A549 (cell line): ENCODE measurements at regions not wholly inside any gene's neighbourhood (a gene's known extent, or its start where the extent isn't known, plus 50 kb on each side); places are given as distances from the start of the nearest gene placed in this dataset.

Source experiments
- ATAC-seq, 2 experiments: fragments of 200-7000 bp in 1 of 2; fragments of >200 bp in 1 of 2; cut with Nextera tagmentation in 1 of 2; cut with Tn5 transposase in 1 of 2; 3 replicates each; pipeline versions ENCODE4 v1.8.0 to v1.9.1; 2018 to 2020; ENCODE audit warnings: mild to moderate bottlenecking in 1 of 2, moderate library complexity in 1 of 2
- CTCF ChIA-PET: fragments of 300-600 bp; sonication (Branson Sonifier 250); formaldehyde crosslinking; extraction: SDS; loops from one replicate; lab custom pipeline; 2021; ENCODE audit warnings: antibody characterized with exemption, inconsistent platforms; lab: Yijun Ruan, JAX
- POLR2A ChIA-PET: fragments of 350-600 bp; formaldehyde crosslinking; extraction: SDS; loops from one replicate; lab custom pipeline; 2021; ENCODE audit warnings: antibody characterized with exemption, inconsistent platforms; lab: Yijun Ruan, JAX
- DNase-seq, 2 experiments: peaks; one replicate each; pipeline versions ENCODE4 v3.0.0 to v3.0.0-alpha.2; 2011 to 2016; ENCODE audit warnings: low read depth in 1 of 2, low spot score in 1 of 2
- FAIRE-seq: peaks from 2 replicates; lab custom pipeline; 2011; peaks lifted over from hg19 to GRCh38; lab: Jason Lieb, UNC
- H3K27ac ChIP-seq, 2 experiments: fragments of >200 bp; sonication (Bioruptor Twin); formaldehyde crosslinking; 3 replicates each; pipeline ENCODE4 v1.5.1; 2016 to 2017
- H3K4me1 ChIP-seq: fragments of >200 bp; sonication (Bioruptor Twin); formaldehyde crosslinking; 3 replicates; pipeline ENCODE4 v1.6.1; 2016
- H3K4me2 ChIP-seq: fragments of >200 bp; sonication (Bioruptor Twin); formaldehyde crosslinking; 3 replicates; pipeline ENCODE4 v1.6.1; 2016
- H3K4me3 ChIP-seq: fragments of >200 bp; sonication (Bioruptor Twin); formaldehyde crosslinking; 3 replicates; pipeline ENCODE4 v1.5.1; 2016
- H3K9me3 ChIP-seq: fragments of >200 bp; sonication (Bioruptor Twin); formaldehyde crosslinking; 3 replicates; pipeline ENCODE4 v1.6.1; 2016
- ATOH8 ChIP-seq: fragments of 250-450 bp; sonication (Bioruptor Pico); IDR thresholded peaks from 2 replicates; pipeline ENCODE4 v1.5.0; 2020; ENCODE audit warnings: low read depth, mild to moderate bottlenecking, moderate library complexity
- BHLHE40 ChIP-seq: IDR thresholded peaks from 2 replicates; pipeline ENCODE4 v1.6.1; 2012; ENCODE audit warnings: low read depth, low read length, inconsistent platforms
- CBX8 ChIP-seq: fragments of 200-600 bp; sonication (generic); IDR thresholded peaks from 2 replicates; pipeline ENCODE4 v1.6.1; 2016
- CHD4 ChIP-seq: fragments of 200-600 bp; sonication (generic); IDR thresholded peaks from 2 replicates; pipeline ENCODE4 v1.6.1; 2016; ENCODE audit warnings: antibody characterized with exemption, mild to moderate bottlenecking, borderline replicate concordance
- E2F6 ChIP-seq: IDR thresholded peaks from 2 replicates; pipeline ENCODE4 v1.6.1; 2012; ENCODE audit warnings: low read depth, borderline replicate concordance
- EHF ChIP-seq: fragments of 250-450 bp; sonication (Bioruptor Pico); IDR thresholded peaks from 2 replicates; pipeline ENCODE4 v1.5.0; 2020; ENCODE audit warnings: mild to moderate bottlenecking
- EHMT2 ChIP-seq: fragments of 200-600 bp; sonication (generic); IDR thresholded peaks from 2 replicates; pipeline ENCODE4 v1.6.1; 2016; ENCODE audit warnings: antibody characterized with exemption, low read depth, mild to moderate bottlenecking, moderate library complexity
- EP300 ChIP-seq, 2 experiments: fragments of >200 bp; sonication (Bioruptor Twin); formaldehyde crosslinking; IDR thresholded peaks; 2 replicates in 1 of 2; 3 replicates in 1 of 2; pipeline ENCODE4 v1.6.1; 2016 to 2017
- FOXS1 ChIP-seq: fragments of 250-450 bp; sonication (Bioruptor Pico); IDR thresholded peaks from 2 replicates; pipeline ENCODE4 v1.5.0; 2020; ENCODE audit warnings: mild to moderate bottlenecking, moderate library complexity
- HES2 ChIP-seq: fragments of >200 bp; sonication (Bioruptor Twin); formaldehyde crosslinking; IDR thresholded peaks from 2 replicates; pipeline ENCODE4 v1.6.1; 2016
- HEYL ChIP-seq: fragments of 250-450 bp; sonication (Bioruptor Pico); IDR thresholded peaks from 2 replicates; pipeline ENCODE4 v1.8.0; 2021; ENCODE audit warnings: mild to moderate bottlenecking, moderate library complexity
- HOXA7 ChIP-seq: fragments of 250-450 bp; sonication (Bioruptor Pico); IDR thresholded peaks from 2 replicates; pipeline ENCODE4 v1.5.0; 2020; ENCODE audit warnings: mild to moderate bottlenecking, moderate library complexity
- HOXB13 ChIP-seq: fragments of 250-450 bp; sonication (Bioruptor Pico); IDR thresholded peaks from 2 replicates; pipeline ENCODE4 v1.5.0; 2020; ENCODE audit warnings: low read depth, mild to moderate bottlenecking, moderate library complexity
- KDM1A ChIP-seq: fragments of 200-600 bp; sonication (generic); IDR thresholded peaks from 2 replicates; pipeline ENCODE4 v1.6.1; 2016; ENCODE audit warnings: low read depth, mild to moderate bottlenecking
- KDM5A ChIP-seq: fragments of 200-600 bp; sonication (generic); IDR thresholded peaks from 2 replicates; pipeline ENCODE4 v1.6.1; 2016; ENCODE audit warnings: antibody characterized with exemption, mild to moderate bottlenecking
- MAFK ChIP-seq: fragments of 450-650 bp; IDR thresholded peaks from 2 replicates; pipeline ENCODE4 v1.6.1; 2014; ENCODE audit not compliant: partially characterized antibody
- MAX ChIP-seq: IDR thresholded peaks from 2 replicates; pipeline ENCODE4 v1.6.1; 2012
- MAZ ChIP-seq: fragments of 150-350 bp; IDR thresholded peaks from 2 replicates; pipeline ENCODE4 v1.6.1; 2014; ENCODE audit warnings: antibody characterized with exemption, low read depth, low read length, borderline replicate concordance
- NFE2L2 ChIP-seq: fragments of 150-350 bp; conservative IDR thresholded peaks from 2 replicates; pipeline ENCODE4 v1.6.1; 2014; ENCODE audit warnings: low read length
- POLR2A ChIP-seq: IDR thresholded peaks from 2 replicates; pipeline ENCODE4 v1.6.1; 2012; ENCODE audit warnings: mild to moderate bottlenecking, low read length
- RARB ChIP-seq: fragments of 250-450 bp; sonication (Bioruptor Pico); IDR thresholded peaks from 2 replicates; pipeline ENCODE4 v1.8.0; 2021; ENCODE audit warnings: mild to moderate bottlenecking, moderate library complexity
- REST ChIP-seq: fragments of 200-600 bp; sonication (generic); IDR thresholded peaks from 2 replicates; pipeline ENCODE4 v1.6.1; 2016; ENCODE audit warnings: antibody characterized with exemption, mild to moderate bottlenecking, moderate library complexity
- RNF2 ChIP-seq: fragments of 200-600 bp; sonication (generic); IDR thresholded peaks from 2 replicates; pipeline ENCODE4 v1.6.1; 2016; ENCODE audit warnings: low read depth, mild to moderate bottlenecking, antibody characterized with exemption, moderate library complexity, borderline replicate concordance
- TP53 ChIP-seq: fragments of 250-450 bp; sonication (Bioruptor Pico); IDR thresholded peaks from 2 replicates; pipeline ENCODE4 v1.5.0; 2021; ENCODE audit warnings: mild to moderate bottlenecking, moderate library complexity
- ZFP36 ChIP-seq: fragments of 450-650 bp; IDR thresholded peaks from 2 replicates; pipeline ENCODE4 v1.6.1; 2014; ENCODE audit warnings: borderline replicate concordance; ENCODE audit not compliant: partially characterized antibody
- ZNF302 ChIP-seq: fragments of 250-450 bp; sonication (Bioruptor Pico); IDR thresholded peaks from 2 replicates; pipeline ENCODE4 v1.9.0; 2021; ENCODE audit warnings: inconsistent platforms, mild to moderate bottlenecking, moderate library complexity
- ZSCAN20 ChIP-seq: fragments of 250-450 bp; sonication (Bioruptor Pico); IDR thresholded peaks from 2 replicates; pipeline ENCODE4 v1.8.0; 2022; ENCODE audit warnings: mild to moderate bottlenecking, moderate library complexity
- WGBS: methylation state at CpG from one replicate; pipeline ENCODE4 v1.1.6; 2017; ENCODE audit errors: missing lambda C conversion rate; 5-methylcytosine and 5-hydroxymethylcytosine counted together

GRCh38 chr2:76341439-76341838 lies 630.7 kb upstream of the GCFC2 start:
- Histone ChIP-seq H3K4me1 (no peaks in the 10 kb centered on the region), H3K9me3 (peaks cover 2% of the 10 kb centered on the region; the same call in 1 of the 3 replicates), H3K27ac (no peak overlapping the region), H3K4me3 (no peak overlapping the region), H3K4me2 (no peak overlapping the region)
- POLR2A ChIA-PET, result no interaction called here
- TF ChIP-seq MAX (no peak), MAFK (peak; percentile 34)
- CTCF ChIA-PET, result no interaction called here
- 17% methylated on average over 2 of the region's 2 CpGs for WGBS
- ATAC-seq (no peak), FAIRE-seq (no peak), DNase-seq (no peak)

GRCh38 chr2:76332871-76333270 lies 622.2 kb upstream of the GCFC2 start:
- ChIA-PET CTCF (no interaction called here), POLR2A (no interaction called here)
- no peak for TF ChIP-seq MAX
- no peak for TF ChIP-seq HOXA7 (CRISPR knock-in tag)
- TF ChIP-seq BHLHE40, result no peak
- Histone ChIP-seq H3K4me2 (no peak overlapping the region), H3K4me3 (no peak overlapping the region), H3K4me1 (no peaks in the 10 kb centered on the region), H3K9me3 (no peaks in the 10 kb centered on the region; the same call in 2 of the 3 replicates), H3K27ac (no peak overlapping the region)
- DNase-seq (no peak), ATAC-seq (no peak), FAIRE-seq (no peak)
- WGBS, result 30% methylated on average over 2 of the region's 2 CpGs

GRCh38 chr2:76330865-76331264 lies 620.1 kb upstream of the GCFC2 start:
- ATAC-seq (no peak), FAIRE-seq (no peak), DNase-seq (no peak)
- ChIA-PET CTCF (no interaction called here), POLR2A (no interaction called here)
- H3K4me3 ChIP-seq, result no peak overlapping the region
- TF ChIP-seq BHLHE40, result no peak
- no peak for TF ChIP-seq ZNF302
- TF ChIP-seq RARB, result no peak
- TF ChIP-seq ATOH8 (CRISPR knock-in tag), result no peak
- TF ChIP-seq FOXS1 (CRISPR knock-in tag), result no peak
- TF ChIP-seq HEYL (CRISPR knock-in tag), result no peak
- TF ChIP-seq TP53 (CRISPR knock-in tag), result no peak
- no peak for TF ChIP-seq ZSCAN20
- no peak for TF ChIP-seq CHD4
- TF ChIP-seq EHF (CRISPR knock-in tag), result no peak
- no peak for TF ChIP-seq KDM1A
- TF ChIP-seq MAZ, result no peak
- TF ChIP-seq EP300 (IDR thresholded peaks at IDR 0.05), result no peak
- no peak overlapping the region for H3K4me2 ChIP-seq
- no peaks in the 10 kb centered on the region for H3K4me1 ChIP-seq
- 4% methylated on average over 3 of the region's 3 CpGs for WGBS
- no peaks in the 10 kb centered on the region; the same call in 2 of the 3 replicates for H3K9me3 ChIP-seq
- no peak overlapping the region for H3K27ac ChIP-seq

- POLR2A ChIA-PET, result no interaction called here
- H3K27ac ChIP-seq, result no peak overlapping the region
- H3K9me3 ChIP-seq, result no peaks in the 10 kb centered on the region
- WGBS, result 9% methylated on average over 1 of the region's 1 CpG
- H3K4me1 ChIP-seq, result no peaks in the 10 kb centered on the region
- no peak for ATAC-seq
- TF ChIP-seq RNF2 (no peak), HES2 (no peak), CBX8 (no peak), FOXS1 (CRISPR knock-in tag) (no peak), EHMT2 (no peak), HEYL (CRISPR knock-in tag) (no peak), HOXB13 (CRISPR knock-in tag) (no peak), KDM5A (no peak), KDM1A (no peak), E2F6 (no peak), POLR2A (no peak), NFE2L2 (no peak), ZFP36 (no peak), MAFK (no peak), REST (no peak), MAZ (no peak)
- CTCF ChIA-PET, result no interaction called here
- no peak overlapping the region for H3K4me3 ChIP-seq
- no peak for DNase-seq
- FAIRE-seq, result no peak
- no peak overlapping the region for H3K4me2 ChIP-seq
Measured at GRCh38 chr2:76326636-76327035, 615.9 kb upstream of the GCFC2 start.
